ENCODE measurements at regions not wholly inside any gene's neighbourhood (a gene's known extent, or its start where the extent isn't known, plus 50 kb on each side); places are given as distances from the start of the nearest gene placed in this dataset.

GRCh38 chr10:106435081-106435480 lies 729.4 kb downstream of the SORCS1 start:
- no peak for DNase-seq
- Histone ChIP-seq H3K36me3 (replicated peaks in 1 of 2) (no peaks in the 10 kb centered on the region), H3K27me3 (no peaks in the 10 kb centered on the region), H3K4me3 (no peak overlapping the region), H3K9me3 (replicated peaks in 1 of 3) (peaks cover 0 to 4% (median 0%) of the 10 kb centered on the region in 3 donors), H3K4me1 (replicated peaks in 1 of 2) (no peaks in the 10 kb centered on the region), H3K27ac (no peak overlapping the region)
- 82 to 88% (median 84%) methylated on average over 1 of the region's 1 CpG for WGBS, 4 donors
- intact Hi-C loops (cut with DNase I): no loop called here
- TF ChIP-seq POLR2A (IDR thresholded peaks at IDR 0.05): no peak

GRCh38 chr10:106424981-106425380 lies 739.5 kb downstream of the SORCS1 start:
- 52 to 88% (median 58%) methylated on average over 1 of the region's 1 CpG for WGBS, 4 donors
- Histone ChIP-seq H3K27ac (no peak overlapping the region), H3K27me3 (no peaks in the 10 kb centered on the region), H3K9me3 (replicated peaks in 1 of 3) (no peaks in the 10 kb centered on the region), H3K36me3 (replicated peaks in 1 of 2) (no peaks in the 10 kb centered on the region), H3K4me1 (replicated peaks in 1 of 2) (no peaks in the 10 kb centered on the region), H3K4me3 (no peak overlapping the region)
- no peak for DNase-seq
- no peak for TF ChIP-seq POLR2A (IDR thresholded peaks at IDR 0.05)
- TF ChIP-seq CTCF (IDR thresholded peaks at IDR 0.05): no peak
- intact Hi-C loops (cut with DNase I): no loop called here

- Histone ChIP-seq H3K4me1 (replicated peaks in 1 of 2) (no peaks in the 10 kb centered on the region), H3K36me3 (replicated peaks in 1 of 2) (no peaks in the 10 kb centered on the region), H3K27ac (no peak overlapping the region), H3K4me3 (no peak overlapping the region), H3K9me3 (replicated peaks in 1 of 3) (no peaks in the 10 kb centered on the region), H3K27me3 (no peaks in the 10 kb centered on the region)
- no peak for DNase-seq
- 84 to 91% (median 88%) methylated on average over 2 of the region's 2 CpGs for WGBS, 4 donors
- intact Hi-C loops (cut with DNase I): no loop called here
- TF ChIP-seq POLR2A (IDR thresholded peaks at IDR 0.05) (no peak), CTCF (IDR thresholded peaks at IDR 0.05) (no peak)
These were observed 740.5 kb downstream of the SORCS1 start for GRCh38 chr10:106424054-106424453.

GRCh38 chr10:106410331-106410730 lies 754.2 kb downstream of the SORCS1 start:
- no peaks in the 10 kb centered on the region for H3K36me3 ChIP-seq (replicated peaks in 1 of 2)
- WGBS, 4 donors: 59 to 69% (median 63%) methylated on average over 1 of the region's 1 CpG
- TF ChIP-seq POLR2A (IDR thresholded peaks at IDR 0.05) (no peak), CTCF (IDR thresholded peaks at IDR 0.05) (no peak)
- H3K4me3 ChIP-seq: no peak overlapping the region
- H3K9me3 ChIP-seq (replicated peaks in 1 of 3): no peaks in the 10 kb centered on the region
- no peaks in the 10 kb centered on the region for H3K27me3 ChIP-seq
- no peaks in the 10 kb centered on the region for H3K4me1 ChIP-seq (replicated peaks in 1 of 2)
- intact Hi-C loops (cut with DNase I): no loop called here
- no peak overlapping the region for H3K27ac ChIP-seq
- no peak for DNase-seq

GRCh38 chr10:106405141-106405540 lies 759.4 kb downstream of the SORCS1 start:
- 59 to 67% (median 63%) methylated on average over 4 of the region's 4 CpGs for WGBS, 4 donors
- H3K4me1 ChIP-seq (replicated peaks in 1 of 2): no peaks in the 10 kb centered on the region
- H3K4me3 ChIP-seq: no peak overlapping the region
- H3K36me3 ChIP-seq (replicated peaks in 1 of 2): no peaks in the 10 kb centered on the region
- TF ChIP-seq POLR2A (IDR thresholded peaks at IDR 0.05) (no peak), CTCF (IDR thresholded peaks at IDR 0.05) (no peak)
- H3K27me3 ChIP-seq: no peaks in the 10 kb centered on the region
- H3K27ac ChIP-seq: no peak overlapping the region
- DNase-seq: no peak
- intact Hi-C loops (cut with DNase I): no loop called here
- H3K9me3 ChIP-seq (replicated peaks in 1 of 3): no peaks in the 10 kb centered on the region

Data from adrenal gland (tissue), 9 donors.